LNCAP (cell line): ENCODE measurements at regions not wholly inside any gene's neighbourhood (a gene's known extent, or its start where the extent isn't known, plus 50 kb on each side); places are given as distances from the start of the nearest gene placed in this dataset.

Experiments
- CTCF ChIP-seq: fragments of 450-650 bp; IDR thresholded peaks from 2 replicates; pipeline ENCODE4 v1.5.1; 2017; ENCODE audit warnings: mild to moderate bottlenecking

GRCh38 chr2:56460508-56460907 lies 276.7 kb downstream of the CCDC85A start:
- TF ChIP-seq CTCF = no peak

DNA sequence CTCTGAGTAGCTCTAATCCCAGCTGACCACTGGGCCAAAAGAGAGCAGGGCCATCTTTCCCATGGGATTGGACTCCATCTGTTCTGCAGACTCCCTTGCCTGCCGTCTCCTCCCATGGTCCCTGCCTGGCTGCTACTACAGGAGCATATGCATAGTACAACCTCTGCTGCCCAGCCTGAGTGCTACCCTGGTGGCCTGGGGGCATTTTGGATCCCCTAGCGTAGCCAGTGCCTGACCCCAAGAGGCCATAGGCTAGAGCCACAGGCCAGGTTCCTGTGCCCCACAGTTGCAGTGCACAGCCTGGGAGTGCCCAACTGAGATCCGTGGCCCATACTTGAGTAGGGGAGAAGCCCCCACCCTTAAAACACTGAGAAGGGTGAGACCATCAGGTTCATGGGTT lies 280.3 kb downstream of the CCDC85A start:
- no peak for TF ChIP-seq CTCF

DNA sequence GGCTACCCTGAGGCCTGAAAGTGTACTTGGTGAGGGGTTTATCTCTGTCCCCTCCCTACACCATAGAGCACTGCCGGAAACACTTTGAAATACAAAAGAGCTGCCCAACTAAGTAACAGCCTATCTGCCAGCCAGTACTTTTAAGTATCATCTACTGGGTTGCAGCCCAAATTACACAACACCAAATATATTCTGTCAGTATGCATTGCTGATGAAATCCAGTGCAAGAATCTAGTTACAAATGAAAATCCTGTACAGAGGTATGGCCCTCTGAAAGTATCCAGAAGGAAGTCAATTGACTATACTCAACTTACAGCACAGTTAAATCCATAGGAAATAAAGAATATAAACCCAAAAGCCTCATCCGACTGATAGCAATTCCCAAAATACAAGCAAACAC lies 280.8 kb downstream of the CCDC85A start:
- no peak for TF ChIP-seq CTCF

DNA sequence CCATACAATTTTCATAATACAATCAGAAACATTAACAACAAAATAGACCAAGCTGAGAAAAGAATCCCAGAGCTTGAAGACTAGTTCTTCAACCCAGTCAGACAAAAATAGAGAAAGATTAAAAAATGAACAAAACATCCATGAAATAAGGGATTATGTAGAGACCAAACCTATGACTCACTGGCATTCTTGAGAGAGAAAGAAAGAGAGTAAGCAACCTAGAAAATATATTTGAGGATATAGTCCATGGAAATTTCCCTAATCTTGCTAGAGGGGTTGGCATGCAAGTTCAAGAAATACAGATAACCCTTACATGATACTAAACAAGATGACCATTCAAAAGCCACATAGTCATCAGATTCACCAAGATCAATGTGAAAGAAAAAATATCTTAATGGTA lies 281.7 kb downstream of the CCDC85A start:
- TF ChIP-seq CTCF = no peak

- TF ChIP-seq CTCF = no peak
Observed at GRCh38 chr2:56473524-56473923, 289.7 kb downstream of the CCDC85A start.

DNA sequence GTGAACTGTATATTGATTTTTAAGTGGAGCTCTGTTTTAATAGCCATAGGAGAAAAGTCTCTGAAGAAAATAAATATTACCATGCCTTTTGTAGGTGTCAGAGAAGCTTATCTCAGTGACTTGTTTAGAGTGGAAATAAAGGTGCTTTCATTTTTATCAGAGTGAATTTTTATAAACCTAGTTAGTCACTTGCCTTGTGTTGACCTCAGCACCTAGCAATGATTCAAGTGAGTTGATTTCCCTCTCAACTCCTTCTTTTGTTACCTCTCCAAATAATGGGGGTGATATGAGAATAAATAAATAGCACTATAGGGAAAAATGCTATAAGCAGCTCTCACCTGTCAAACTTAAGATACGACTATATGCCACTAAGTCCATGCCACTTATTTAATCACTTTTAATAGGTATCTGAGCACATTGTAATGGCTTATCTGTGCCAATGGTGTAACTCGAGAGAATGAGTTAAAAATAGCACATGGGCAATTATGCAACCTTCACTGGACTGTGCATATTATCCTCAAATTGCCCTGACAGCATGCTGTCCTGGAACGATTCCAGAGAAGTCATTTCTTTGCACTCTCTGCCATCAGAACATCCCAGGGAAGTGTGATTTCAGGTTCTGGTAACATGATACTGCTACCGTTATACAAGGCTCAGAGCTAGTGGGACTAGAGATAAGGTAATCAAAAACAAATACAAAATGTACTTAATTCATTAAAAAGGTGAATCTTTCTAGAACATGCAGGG lies 290.8 kb downstream of the CCDC85A start:
- no peak for TF ChIP-seq CTCF

DNA sequence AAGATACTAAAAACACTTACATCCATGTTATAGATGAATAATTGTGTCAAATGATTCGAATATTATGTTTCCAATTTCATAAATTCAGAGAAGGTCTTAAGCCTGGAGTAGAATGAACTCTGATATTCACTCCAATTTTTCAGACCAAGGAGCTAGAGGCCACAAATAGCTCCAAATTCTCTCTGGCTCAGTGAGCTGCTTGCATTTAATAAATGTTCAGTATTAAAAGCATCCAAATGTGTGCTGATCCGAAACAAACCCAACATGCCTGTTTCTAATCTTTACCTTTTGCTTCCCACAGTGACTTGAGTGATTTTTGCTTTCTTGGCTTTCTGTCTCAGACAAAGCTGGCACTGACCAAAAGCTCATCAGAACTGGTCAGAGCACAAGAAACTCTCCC lies 291.4 kb downstream of the CCDC85A start:
- TF ChIP-seq CTCF = no peak
